OCI-LY3 (cell line): ENCODE measurements at regions not wholly inside any gene's neighbourhood (a gene's known extent, or its start where the extent isn't known, plus 50 kb on each side); places are given as distances from the start of the nearest gene placed in this dataset.
A peak's percentile ranks its signal among the peaks of the same experiment; 100 is the strongest.

ENCODE experiments used
- H2AFZ ChIP-seq: fragments of 200-600, 300-600 bp; shearing (Covaris generic); 2 replicates; pipeline ENCODE4 v1.6.0; 2014; ENCODE audit warnings: antibody characterized with exemption, low read depth, low read length
- H3K27ac ChIP-seq: fragments of 200-600, 300-600 bp; sonication (generic); 2 replicates; pipeline ENCODE4 v1.5.1; 2014; ENCODE audit warnings: mild to moderate bottlenecking, low read length, moderate library complexity, mixed read lengths
- H3K27me3 ChIP-seq: fragments of 200-600, 300-600 bp; sonication (generic); 2 replicates; pipeline ENCODE4 v1.6.1; 2014; ENCODE audit warnings: low read depth, low read length, mixed read lengths
- H3K36me3 ChIP-seq: fragments of 200-600, 300-600 bp; sonication (generic); replicated peaks from 2 replicates; pipeline ENCODE3; 2014; ENCODE audit warnings: low read depth, low read length, mixed read lengths
- H3K4me1 ChIP-seq: fragments of 300-600, 200-600 bp; sonication (generic); 2 replicates; pipeline ENCODE4 v1.6.1; 2014; ENCODE audit warnings: low read length, mixed read lengths
- H3K4me2 ChIP-seq: fragments of 200-600, 300-600 bp; sonication (generic); 2 replicates; pipeline ENCODE4 v1.6.1; 2014; ENCODE audit warnings: low read length, mixed read lengths
- H3K4me3 ChIP-seq: fragments of 300-600, 200-600 bp; sonication (generic); 2 replicates; pipeline ENCODE4 v1.5.1; 2014; ENCODE audit warnings: antibody characterized with exemption, mild to moderate bottlenecking, low read length, moderate library complexity
- H3K79me2 ChIP-seq: fragments of 300-600, 200-600 bp; shearing (Covaris generic); 2 replicates; pipeline ENCODE4 v1.6.1; 2014; ENCODE audit warnings: mild to moderate bottlenecking, low read length, mixed read lengths
- H3K9ac ChIP-seq: fragments of 300-600, 200-600 bp; shearing (Covaris generic); 2 replicates; pipeline ENCODE4 v1.6.0; 2014; ENCODE audit warnings: mild to moderate bottlenecking, low read length, moderate library complexity
- H3K9me3 ChIP-seq: fragments of 200-600, 300-600 bp; shearing (Covaris generic); 2 replicates; pipeline ENCODE4 v1.6.1; 2014; ENCODE audit warnings: low read length, mixed read lengths; ENCODE audit not compliant: insufficient read depth
- H4K20me1 ChIP-seq: fragments of 200-600, 300-600 bp; sonication (generic); 2 replicates; pipeline ENCODE4 v1.6.1; 2016; ENCODE audit warnings: low read length, mixed read lengths; ENCODE audit not compliant: insufficient read depth
- CTCF ChIP-seq: fragments of 200-600, 300-600 bp; sonication (generic); IDR thresholded peaks from 2 replicates; pipeline ENCODE4 v1.5.1; 2014; ENCODE audit warnings: antibody characterized with exemption, low read length, low read depth
- EZH2phosphoT487 ChIP-seq: fragments of 200-600 bp; shearing (Covaris generic); IDR thresholded peaks from 2 replicates; pipeline ENCODE4 v1.6.1; 2018; ENCODE audit warnings: antibody characterized with exemption, mixed run types, low read depth

GRCh38 chr6:47164877-47165276 is 122.7 kb upstream of the ADGRF1 start:
- Histone ChIP-seq H3K4me3 (no peak overlapping the region), H3K9me3 (no peaks in the 10 kb centered on the region), H3K4me1 (peaks cover 61% of the 10 kb centered on the region), H3K36me3 (no peaks in the 10 kb centered on the region), H2AFZ (no peak overlapping the region), H4K20me1 (no peaks in the 10 kb centered on the region), H3K27ac (no peak overlapping the region), H3K27me3 (no peaks in the 10 kb centered on the region), H3K79me2 (no peaks in the 10 kb centered on the region), H3K4me2 (no peak overlapping the region), H3K9ac (no peak overlapping the region)
- TF ChIP-seq CTCF (no peak), EZH2phosphoT487 (no peak)

- peak overlapping the region; percentile 67 for H3K4me2 ChIP-seq
Observed at GRCh38 chr6:47163536-47163935, 121.4 kb upstream of the ADGRF1 start.

GRCh38 chr6:47162793-47163192 is 120.7 kb upstream of the ADGRF1 start:
- Histone ChIP-seq H3K4me1 (peaks cover 57% of the 10 kb centered on the region), H3K4me3 (peak overlapping the region; percentile 23; the same call in 1 of the 2 replicates), H3K9ac (no peak overlapping the region), H3K27me3 (no peaks in the 10 kb centered on the region), H4K20me1 (no peaks in the 10 kb centered on the region), H3K4me2 (peak overlapping the region; percentile 67), H3K27ac (peak overlapping the region; percentile 35), H3K9me3 (no peaks in the 10 kb centered on the region), H2AFZ (no peak overlapping the region), H3K36me3 (no peaks in the 10 kb centered on the region), H3K79me2 (no peaks in the 10 kb centered on the region)
- TF ChIP-seq CTCF: no peak
- no peak for TF ChIP-seq EZH2phosphoT487

More at GRCh38 chr6:47163536-47163935, 121.4 kb upstream of the ADGRF1 start:
- no peak overlapping the region for H2AFZ ChIP-seq
- H3K9ac ChIP-seq: no peak overlapping the region
- H3K4me3 ChIP-seq: peak overlapping the region; percentile 23; the same call in 1 of the 2 replicates
- H3K27ac ChIP-seq: peak overlapping the region; percentile 35
- peaks cover 60% of the 10 kb centered on the region for H3K4me1 ChIP-seq
- TF ChIP-seq CTCF (no peak), EZH2phosphoT487 (no peak)
- no peaks in the 10 kb centered on the region for H3K27me3 ChIP-seq
- H3K9me3 ChIP-seq: no peaks in the 10 kb centered on the region
- no peaks in the 10 kb centered on the region for H3K36me3 ChIP-seq
- H3K79me2 ChIP-seq: no peaks in the 10 kb centered on the region
- H4K20me1 ChIP-seq: no peaks in the 10 kb centered on the region

GRCh38 chr6:47162231-47162630 is 120.1 kb upstream of the ADGRF1 start:
- no peak overlapping the region for H2AFZ ChIP-seq
- H3K4me2 ChIP-seq: peak overlapping the region; percentile 67; the same call in 1 of the 2 replicates
- no peaks in the 10 kb centered on the region for H3K9me3 ChIP-seq
- H3K4me3 ChIP-seq: no peak overlapping the region
- no peak for TF ChIP-seq CTCF
- no peak for TF ChIP-seq EZH2phosphoT487
- peaks cover 57% of the 10 kb centered on the region for H3K4me1 ChIP-seq
- no peak overlapping the region for H3K27ac ChIP-seq
- no peaks in the 10 kb centered on the region for H3K27me3 ChIP-seq
- H3K79me2 ChIP-seq: no peaks in the 10 kb centered on the region
- no peak overlapping the region for H3K9ac ChIP-seq
- no peaks in the 10 kb centered on the region for H3K36me3 ChIP-seq
- H4K20me1 ChIP-seq: no peaks in the 10 kb centered on the region
